ENCODE measurements at regions not wholly inside any gene's neighbourhood (a gene's known extent, or its start where the extent isn't known, plus 50 kb on each side); places are given as distances from the start of the nearest gene placed in this dataset.
"Not testable (repeated sequence)": the region's sequence is repeated elsewhere in the genome, so short reads cannot be mapped to it uniquely, and the experiment has no call there.

- DNase-seq (ENCODE audit: low spot score) = no peak
These were observed 70.5 kb upstream of the LIPC start for GRCh38 chr15:58361273-58361759.

- DNase-seq (ENCODE audit: low spot score) = no peak
These were observed 69.4 kb upstream of the LIPC start for GRCh38 chr15:58362262-58362922.

- DNase-seq (ENCODE audit: low spot score) = not testable (repeated sequence)
These were observed 68.7 kb upstream of the LIPC start for GRCh38 chr15:58363118-58363517.

GRCh38 chr15:58363673-58364072, 68.1 kb upstream of the LIPC start:
- not testable (repeated sequence) for DNase-seq (ENCODE audit: low spot score)

GRCh38 chr15:58365098-58365497, 66.7 kb upstream of the LIPC start:
- DNase-seq (ENCODE audit: low spot score) = not testable (repeated sequence)

GRCh38 chr15:58369261-58369701, 62.5 kb upstream of the LIPC start:
- DNase-seq (ENCODE audit: low spot score) = no peak

GRCh38 chr15:58369956-58370355, 61.8 kb upstream of the LIPC start:
- no peak for DNase-seq (ENCODE audit: low spot score)

GRCh38 chr15:58374147-58374546, 57.6 kb upstream of the LIPC start:
- no peak for DNase-seq (ENCODE audit: low spot score)

GRCh38 chr15:58377193-58377592, 54.6 kb upstream of the LIPC start:
- DNase-seq (ENCODE audit: low spot score) = no peak

GRCh38 chr15:58378241-58379085, 53.3 kb upstream of the LIPC start:
- DNase-seq (ENCODE audit: low spot score) = no peak

GRCh38 chr15:58379454-58379853, 52.3 kb upstream of the LIPC start:
- not testable (repeated sequence) for DNase-seq (ENCODE audit: low spot score)

GRCh38 chr15:58380280-58380945, 51.4 kb upstream of the LIPC start:
- DNase-seq (ENCODE audit: low spot score) = no peak

GRCh38 chr15:58381697-58382096, 50.1 kb upstream of the LIPC start:
- DNase-seq (ENCODE audit: low spot score) = no peak
